8988T (cell line): ENCODE measurements at regions not wholly inside any gene's neighbourhood (a gene's known extent, or its start where the extent isn't known, plus 50 kb on each side); places are given as distances from the start of the nearest gene placed in this dataset.

ENCODE experiments used
- DNase-seq: peaks from one replicate; pipeline ENCODE4 v3.0.0; 2011

GRCh38 chr2:217652761-217653639, 349.8 kb downstream of the TNS1 start:
- DNase-seq: no peak

- DNase-seq: peak; percentile 41
Measured at GRCh38 chr2:217650716-217651360, 352.0 kb downstream of the TNS1 start.

- DNase-seq: no peak
Measured at GRCh38 chr2:217650229-217650628, 352.6 kb downstream of the TNS1 start.

- no peak for DNase-seq
Measured at GRCh38 chr2:217647925-217648324, 354.9 kb downstream of the TNS1 start.

GRCh38 chr2:217647226-217647625, 355.6 kb downstream of the TNS1 start:
- no peak for DNase-seq

GRCh38 chr2:217645896-217646295, 356.9 kb downstream of the TNS1 start:
- DNase-seq: no peak

GRCh38 chr2:217643789-217644301, 358.9 kb downstream of the TNS1 start:
- DNase-seq: no peak

- no peak for DNase-seq
Measured at GRCh38 chr2:217642944-217643343, 359.9 kb downstream of the TNS1 start.

GRCh38 chr2:217641960-217642359, 360.8 kb downstream of the TNS1 start:
- no peak for DNase-seq

- DNase-seq: no peak
Measured at GRCh38 chr2:217639481-217639880, 363.3 kb downstream of the TNS1 start.

GRCh38 chr2:217638533-217638932, 364.3 kb downstream of the TNS1 start:
- DNase-seq: no peak

- no peak for DNase-seq
Measured at GRCh38 chr2:217638031-217638430, 364.8 kb downstream of the TNS1 start.

GRCh38 chr2:217636991-217637561, 365.7 kb downstream of the TNS1 start:
- no peak for DNase-seq

- no peak for DNase-seq
Measured at GRCh38 chr2:217636578-217636977, 366.2 kb downstream of the TNS1 start.

GRCh38 chr2:217634871-217635270, 367.9 kb downstream of the TNS1 start:
- no peak for DNase-seq

- DNase-seq: no peak
Measured at GRCh38 chr2:217632043-217632442, 370.8 kb downstream of the TNS1 start.

- no peak for DNase-seq
Measured at GRCh38 chr2:217631115-217631514, 371.7 kb downstream of the TNS1 start.

GRCh38 chr2:217629347-217629746, 373.4 kb downstream of the TNS1 start:
- DNase-seq: no peak

GRCh38 chr2:217628061-217628460, 374.7 kb downstream of the TNS1 start:
- no peak for DNase-seq

- DNase-seq: no peak
Measured at GRCh38 chr2:217626926-217627325, 375.9 kb downstream of the TNS1 start.

GRCh38 chr2:217625557-217626169, 377.1 kb downstream of the TNS1 start:
- DNase-seq: no peak

- no peak for DNase-seq
Measured at GRCh38 chr2:217623281-217623912, 379.4 kb downstream of the TNS1 start.
